ENCODE measurements at regions not wholly inside any gene's neighbourhood (a gene's known extent, or its start where the extent isn't known, plus 50 kb on each side); places are given as distances from the start of the nearest gene placed in this dataset.

GRCh38 chr3:165696496-165696895 is 140.7 kb downstream of the BCHE start:
- WGBS (ENCODE audit: insufficient coverage, low coverage, missing lambda C conversion rate) = 6% methylated on average over 1 of the region's 1 CpG
- H3K4me1 ChIP-seq (replicated peaks in 1 of 2; ENCODE audit: control insufficient read depth in 2 of 2, insufficient read depth in 2 of 2, low read length in 2 of 2) = no peaks in the 10 kb centered on the region
- H3K9me1 ChIP-seq (ENCODE audit: control insufficient read depth, insufficient read depth, low read length) = no peaks in the 10 kb centered on the region
- ATAC-seq (no peak), FAIRE-seq (no peak), DNase-seq (ENCODE audit: extremely low read depth in 1 of 4, low spot score in 3 of 4) (no peak)
- no peaks in the 10 kb centered on the region for H4K20me1 ChIP-seq (replicated peaks; ENCODE audit: control insufficient read depth, insufficient read depth, low read length)
- in situ Hi-C loops (cut with MboI) = no loop called here
- no peak overlapping the region for H3K4me3 ChIP-seq
- intact Hi-C loops (cut with micrococcal nuclease) = no loop called here
- no TSS peak for BruUV-seq (replicated peaks)
- ChIA-PET POLR2A (no interaction called here), CTCF (ENCODE audit: low intra/inter-chr PET ratio) (no interaction called here)
- H3K9ac ChIP-seq (ENCODE audit: insufficient read depth in 1 of 2, low read depth in 2 of 2, low read length in 2 of 2) = no peak overlapping the region
- no peaks in the 10 kb centered on the region for H3K9me3 ChIP-seq (replicated peaks; ENCODE audit: control insufficient read depth, insufficient read depth, low read depth, low read length)
- H3K36me3 ChIP-seq (ENCODE audit: control insufficient read depth, insufficient read depth, low read length) = no peaks in the 10 kb centered on the region
- no peaks in the 10 kb centered on the region for H3K27me3 ChIP-seq (ENCODE audit: control insufficient read depth in 2 of 2, insufficient read depth in 2 of 2, low read length in 2 of 2)
- H3K4me2 ChIP-seq (ENCODE audit: insufficient read depth, low read length) = no peak overlapping the region
- H3K79me2 ChIP-seq (ENCODE audit: control insufficient read depth, insufficient read depth, low read length) = no peaks in the 10 kb centered on the region
- no peak overlapping the region for H3K27ac ChIP-seq (ENCODE audit: extremely low read depth, low read depth, low read length)
- no peak overlapping the region for H2AFZ ChIP-seq (ENCODE audit: low read depth, low read length)
- TF ChIP-seq ARID3A (IDR thresholded peaks at IDR 0.05; ENCODE audit: borderline replicate concordance, low read depth, low read length) (no peak), ZNF511 (CRISPR knock-in tag; IDR thresholded peaks at IDR 0.05) (no peak), SRSF9 (IDR thresholded peaks at IDR 0.05; ENCODE audit: borderline replicate concordance, low read depth, low read length) (no peak), PREB (CRISPR knock-in tag; IDR thresholded peaks at IDR 0.05) (no peak), ZNF395 (CRISPR knock-in tag; IDR thresholded peaks at IDR 0.05) (no peak), POLR3A (IDR thresholded peaks at IDR 0.05; ENCODE audit: borderline replicate concordance, extremely low read depth, insufficient read depth, insufficient read length) (no peak), HNRNPK (IDR thresholded peaks at IDR 0.05; ENCODE audit: low read depth, low read length, poor library complexity, severe bottlenecking) (no peak), ZNF740 (CRISPR knock-in tag; IDR thresholded peaks at IDR 0.05) (no peak), ZNF740 (tag; IDR thresholded peaks at IDR 0.05) (no peak), ZNF134 (CRISPR knock-in tag; conservative IDR thresholded peaks at IDR 0.05) (no peak), GMEB1 (CRISPR knock-in tag; IDR thresholded peaks at IDR 0.05) (no peak), SOX6 (IDR thresholded peaks at IDR 0.05) (no peak), RBM17 (IDR thresholded peaks at IDR 0.05; ENCODE audit: borderline replicate concordance, low read depth, low read length) (no peak), MED1 (CRISPR knock-in tag; IDR thresholded peaks at IDR 0.05; ENCODE audit: borderline replicate concordance) (no peak), ETS2 (tag; IDR thresholded peaks at IDR 0.05; ENCODE audit: borderline replicate concordance, poor library complexity, severe bottlenecking) (no peak), ELF4 (CRISPR knock-in tag; IDR thresholded peaks at IDR 0.05) (no peak)
